ENCODE measurements at regions not wholly inside any gene's neighbourhood (a gene's known extent, or its start where the extent isn't known, plus 50 kb on each side); places are given as distances from the start of the nearest gene placed in this dataset.

GRCh38 chr7:49434846-49435245 lies 338.6 kb upstream of the VWC2 start:
- TF ChIP-seq, protein P1, sequence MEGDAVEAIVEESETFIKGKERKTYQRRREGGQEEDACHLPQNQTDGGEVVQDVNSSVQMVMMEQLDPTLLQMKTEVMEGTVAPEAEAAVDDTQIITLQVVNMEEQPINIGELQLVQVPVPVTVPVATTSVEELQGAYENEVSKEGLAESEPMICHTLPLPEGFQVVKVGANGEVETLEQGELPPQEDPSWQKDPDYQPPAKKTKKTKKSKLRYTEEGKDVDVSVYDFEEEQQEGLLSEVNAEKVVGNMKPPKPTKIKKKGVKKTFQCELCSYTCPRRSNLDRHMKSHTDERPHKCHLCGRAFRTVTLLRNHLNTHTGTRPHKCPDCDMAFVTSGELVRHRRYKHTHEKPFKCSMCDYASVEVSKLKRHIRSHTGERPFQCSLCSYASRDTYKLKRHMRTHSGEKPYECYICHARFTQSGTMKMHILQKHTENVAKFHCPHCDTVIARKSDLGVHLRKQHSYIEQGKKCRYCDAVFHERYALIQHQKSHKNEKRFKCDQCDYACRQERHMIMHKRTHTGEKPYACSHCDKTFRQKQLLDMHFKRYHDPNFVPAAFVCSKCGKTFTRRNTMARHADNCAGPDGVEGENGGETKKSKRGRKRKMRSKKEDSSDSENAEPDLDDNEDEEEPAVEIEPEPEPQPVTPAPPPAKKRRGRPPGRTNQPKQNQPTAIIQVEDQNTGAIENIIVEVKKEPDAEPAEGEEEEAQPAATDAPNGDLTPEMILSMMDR (IDR thresholded peaks at IDR 0.05; ENCODE audit: low read depth, low read length) = no peak
- no peak for DNase-seq (ENCODE audit: extremely low read depth, low read depth)

- TF ChIP-seq, protein P1 (IDR thresholded peaks at IDR 0.05; ENCODE audit: low read depth, low read length) = no peak
- DNase-seq (ENCODE audit: extremely low read depth, low read depth) = no peak
Measured at GRCh38 chr7:49438281-49438680, 335.2 kb upstream of the VWC2 start.

DNA sequence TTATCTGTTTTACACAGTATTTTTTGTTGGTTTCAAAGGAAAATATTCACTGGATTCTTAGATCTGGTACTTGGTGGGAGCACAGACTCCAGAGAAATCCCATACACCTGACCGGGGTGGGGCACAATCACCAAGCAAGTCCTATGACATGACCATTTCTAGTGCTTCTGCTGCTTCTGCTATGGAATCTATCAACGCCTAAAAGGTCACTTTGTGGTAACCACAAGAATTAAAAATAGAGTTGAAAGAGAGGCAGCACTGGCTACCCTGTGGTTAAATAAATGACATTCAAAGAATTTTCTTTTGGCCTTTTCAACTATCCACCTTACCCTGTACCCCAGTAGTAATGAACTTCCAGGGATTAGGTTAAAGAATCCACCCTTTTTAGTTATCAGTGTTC lies 329.9 kb upstream of the VWC2 start:
- TF ChIP-seq, protein P1 (IDR thresholded peaks at IDR 0.05; ENCODE audit: low read depth, low read length) = no peak
- DNase-seq (ENCODE audit: extremely low read depth, low read depth) = no peak

DNA sequence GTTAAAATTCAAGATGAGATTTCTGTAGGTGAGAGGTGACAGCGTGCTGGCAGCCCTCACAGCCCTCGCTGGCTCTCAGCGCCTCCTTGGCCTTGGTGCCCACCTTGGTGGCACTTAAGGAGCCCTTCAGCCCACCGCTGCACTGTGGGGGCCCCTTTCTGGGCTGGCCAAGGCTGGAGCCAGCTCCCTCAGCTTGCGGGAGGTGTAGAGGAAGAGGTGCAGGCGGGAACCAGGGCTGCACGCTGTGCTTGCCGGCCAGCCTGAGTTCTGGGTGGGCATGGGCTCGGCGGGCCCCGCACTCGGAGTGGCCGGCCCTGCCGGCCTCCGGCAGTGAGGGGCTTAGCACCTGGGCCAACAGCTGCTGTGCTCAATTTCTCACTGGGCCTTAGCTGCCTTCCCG lies 320.0 kb upstream of the VWC2 start:
- TF ChIP-seq, protein P1 (IDR thresholded peaks at IDR 0.05; ENCODE audit: low read depth, low read length) = no peak

GRCh38 chr7:49479441-49479840 lies 294.0 kb upstream of the VWC2 start:
- no peak for DNase-seq (ENCODE audit: extremely low read depth, low read depth)
- TF ChIP-seq, protein P1 (IDR thresholded peaks at IDR 0.05; ENCODE audit: low read depth, low read length) = no peak

More for the DNA sequence above, 320.0 kb upstream of the VWC2 start:
- DNase-seq (ENCODE audit: extremely low read depth, low read depth) = no peak

DNA sequence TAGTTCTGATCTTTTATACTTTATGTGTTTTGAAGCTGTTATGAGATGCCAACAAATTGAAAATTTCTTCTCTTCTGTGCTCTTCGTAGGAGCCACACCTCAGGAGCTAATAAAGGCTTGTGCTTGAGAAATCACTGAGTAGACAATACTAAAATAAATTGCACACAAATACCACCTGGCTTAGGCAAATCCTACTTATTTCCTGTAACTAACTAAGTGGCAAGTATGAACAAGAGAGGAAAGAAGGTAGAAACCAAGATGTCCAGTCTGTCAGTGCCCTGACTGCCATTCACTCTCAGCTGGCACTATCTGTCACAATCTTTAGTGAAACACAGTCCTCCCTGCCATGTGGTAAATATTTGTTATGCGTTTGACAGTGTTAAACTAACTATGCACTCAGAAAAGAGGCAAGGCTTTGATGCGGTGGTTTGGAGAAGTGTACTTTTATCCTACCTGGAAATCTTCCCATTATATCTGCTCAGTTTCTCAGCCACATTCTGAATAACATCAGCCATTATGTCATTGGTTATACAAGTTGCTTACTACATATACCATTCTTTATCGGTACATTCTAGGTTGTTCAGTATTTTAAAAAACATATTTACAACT lies 293.4 kb upstream of the VWC2 start:
- DNase-seq (ENCODE audit: extremely low read depth, low read depth) = no peak
- TF ChIP-seq, protein P1 (IDR thresholded peaks at IDR 0.05; ENCODE audit: low read depth, low read length) = no peak

DNA sequence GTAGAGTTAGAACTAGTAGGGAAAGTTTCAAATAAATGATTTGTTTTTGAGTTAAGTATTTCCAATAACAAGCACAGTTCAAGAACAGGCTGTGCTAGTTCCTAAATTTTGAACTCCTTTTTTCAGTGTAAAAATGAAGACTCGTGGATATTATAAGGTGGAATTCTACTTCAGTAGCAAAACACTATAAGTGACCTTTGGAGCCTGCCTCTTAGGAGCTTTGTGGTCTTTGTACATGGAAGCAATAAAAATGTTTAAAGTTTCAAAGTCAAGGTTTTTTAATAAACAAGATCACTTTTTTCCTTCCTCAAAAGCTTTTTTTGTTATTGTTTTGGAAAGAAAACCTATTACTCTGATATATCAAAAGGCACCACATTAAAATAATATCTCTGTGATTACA lies 292.4 kb upstream of the VWC2 start:
- DNase-seq (ENCODE audit: extremely low read depth, low read depth) = no peak
- TF ChIP-seq, protein P1 (IDR thresholded peaks at IDR 0.05; ENCODE audit: low read depth, low read length) = no peak

Measured in AG09319 (cell line).